GM21786 (cell line): ENCODE measurements at regions not wholly inside any gene's neighbourhood (a gene's known extent, or its start where the extent isn't known, plus 50 kb on each side); places are given as distances from the start of the nearest gene placed in this dataset.
"Not testable (repeated sequence)": the region's sequence is repeated elsewhere in the genome, so short reads cannot be mapped to it uniquely, and the experiment has no call there.

Source experiments
- ATAC-seq: cut with Tn5 transposase; IDR thresholded peaks from one replicate; pipeline ENCODE4 v1.9.1; 2021; ENCODE audit not compliant: unreplicated experiment

DNA sequence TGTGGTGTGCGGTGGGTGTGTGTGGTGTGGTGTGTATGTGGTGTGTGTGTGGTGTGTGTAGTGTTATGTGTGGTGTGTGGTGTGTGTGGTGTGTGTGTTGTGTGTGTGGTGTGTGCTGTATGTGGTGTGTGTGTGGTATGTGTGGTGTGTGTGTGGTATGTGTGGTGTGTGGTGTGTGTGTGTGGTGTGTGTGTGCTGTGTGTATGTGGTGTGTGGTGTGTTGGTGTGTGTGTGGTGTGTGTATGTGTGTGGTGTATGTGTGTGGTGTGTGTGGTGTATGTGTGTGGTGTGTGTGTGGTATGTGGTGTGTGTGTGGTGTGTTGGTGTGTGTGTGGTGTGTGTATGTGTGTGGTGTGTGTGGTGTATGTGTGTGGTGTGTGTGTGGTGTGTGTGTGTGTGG is 144.3 kb downstream of the HSD17B3 start:
- ATAC-seq = no peak

DNA sequence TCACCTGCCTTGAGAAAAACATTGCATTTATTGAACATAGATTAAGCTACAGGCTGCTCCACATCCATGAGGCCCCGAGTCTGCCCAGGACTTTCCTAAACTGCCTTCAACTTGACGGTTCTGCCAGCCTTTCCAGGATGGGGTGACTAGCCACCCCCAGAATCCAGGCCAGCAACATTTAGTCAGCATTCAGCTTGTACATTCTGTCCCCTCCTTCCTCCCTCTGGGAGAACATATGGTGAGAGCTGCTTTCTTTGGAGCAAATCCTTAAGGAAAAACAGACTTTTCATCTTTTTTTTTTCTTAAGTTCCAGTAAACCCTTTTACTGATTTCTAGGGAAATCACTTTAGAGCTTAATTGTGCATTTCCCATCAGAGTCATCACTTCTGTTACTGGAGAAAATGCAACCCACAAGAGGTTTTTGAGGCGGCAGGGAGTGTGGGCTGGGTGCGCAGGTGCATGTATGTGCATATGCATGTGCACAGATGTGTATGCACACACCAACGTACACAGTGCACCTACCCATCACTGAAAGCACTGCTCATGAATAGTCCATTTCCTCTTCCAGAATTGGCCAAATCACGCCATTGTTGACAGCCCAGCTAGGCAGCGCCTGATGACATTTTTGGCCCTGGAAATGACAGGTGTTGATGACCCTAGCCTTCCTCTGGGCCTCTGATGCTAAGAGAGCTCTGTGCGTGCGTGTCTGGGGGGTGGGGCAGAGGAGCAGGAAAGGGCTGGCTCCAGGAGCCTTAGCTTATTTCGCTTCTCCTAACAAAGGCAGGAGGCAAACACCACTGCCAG is 145.6 kb downstream of the HSD17B3 start:
- ATAC-seq = no peak

DNA sequence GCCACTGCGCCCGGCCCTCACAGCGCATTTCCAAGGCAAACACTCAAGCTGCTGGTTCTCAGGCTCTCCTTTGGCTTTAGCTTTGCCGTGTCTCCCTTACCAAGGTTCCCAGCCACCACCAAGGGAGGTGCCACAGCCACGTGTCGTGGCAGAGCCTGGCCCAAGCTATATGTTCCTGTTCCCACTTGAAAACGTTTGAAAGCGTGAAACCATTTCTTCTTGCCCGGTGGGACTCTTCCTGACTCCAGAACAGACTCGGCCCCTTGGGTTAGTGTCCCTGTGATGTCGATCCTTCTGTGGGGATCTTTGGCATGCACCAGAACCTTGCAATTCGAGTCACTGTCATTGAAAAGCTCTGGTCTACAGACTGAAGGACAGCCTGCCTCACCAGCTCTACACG is 147.9 kb downstream of the HSD17B3 start:
- no peak for ATAC-seq

DNA sequence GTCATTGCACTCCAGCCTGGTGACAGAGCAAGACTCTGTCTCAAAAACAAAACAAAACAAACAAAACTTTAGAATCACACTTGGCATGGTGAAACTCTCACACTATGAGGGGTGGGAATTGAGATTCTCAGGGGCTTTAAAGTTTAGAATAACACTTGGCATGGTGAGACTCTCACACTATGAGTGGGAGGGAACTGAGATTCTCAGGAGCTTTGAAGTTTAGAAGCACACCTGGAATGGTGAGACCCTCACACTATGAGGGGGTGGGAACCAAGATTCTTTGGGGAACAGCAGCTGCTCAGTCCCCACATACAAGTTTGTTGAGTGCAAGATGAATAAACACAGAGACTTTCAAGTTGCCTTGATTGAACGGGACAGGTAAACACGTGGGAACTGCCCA is 149.4 kb downstream of the HSD17B3 start:
- no peak for ATAC-seq

DNA sequence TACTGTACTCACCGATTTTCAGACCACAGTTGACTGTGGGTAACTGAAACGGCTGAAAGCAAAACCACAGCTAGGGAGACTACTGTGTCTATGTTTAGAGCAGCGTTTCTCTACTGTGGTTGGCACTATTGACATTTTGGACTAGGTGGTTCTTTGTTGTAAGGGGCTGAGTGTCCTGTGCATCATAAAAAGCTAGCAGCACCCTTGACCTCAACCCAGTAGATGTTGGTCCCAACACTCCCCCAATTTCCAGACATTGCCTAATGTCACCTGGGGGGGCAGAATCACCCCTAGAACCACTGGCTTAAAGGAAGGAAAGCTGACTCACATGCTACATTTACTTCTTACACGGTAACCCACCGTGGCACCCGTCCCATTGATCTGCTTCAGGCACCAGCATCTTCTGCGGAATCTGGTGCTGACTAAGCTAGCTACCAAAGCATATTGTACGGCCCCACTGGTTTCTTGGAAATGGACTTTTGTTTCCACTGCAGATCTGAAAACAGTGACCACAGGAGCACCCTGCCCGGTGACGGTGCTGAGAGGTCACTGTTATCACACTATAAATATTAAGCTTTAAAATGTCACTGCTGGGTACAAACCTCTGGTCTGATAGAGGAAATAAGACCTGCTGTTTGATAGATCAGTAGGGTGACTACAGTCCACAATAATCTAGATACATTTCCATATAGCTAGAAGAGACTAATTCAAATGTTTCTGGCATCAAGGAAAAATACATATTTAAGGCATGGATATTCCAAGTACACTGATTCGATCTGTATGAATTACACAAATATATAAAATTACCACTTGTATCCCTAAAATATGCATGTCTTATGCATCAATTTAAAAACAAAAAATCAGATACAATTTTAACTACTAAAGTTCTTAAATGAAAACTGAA is 151.4 kb downstream of the HSD17B3 start:
- ATAC-seq = peak; percentile 89

DNA sequence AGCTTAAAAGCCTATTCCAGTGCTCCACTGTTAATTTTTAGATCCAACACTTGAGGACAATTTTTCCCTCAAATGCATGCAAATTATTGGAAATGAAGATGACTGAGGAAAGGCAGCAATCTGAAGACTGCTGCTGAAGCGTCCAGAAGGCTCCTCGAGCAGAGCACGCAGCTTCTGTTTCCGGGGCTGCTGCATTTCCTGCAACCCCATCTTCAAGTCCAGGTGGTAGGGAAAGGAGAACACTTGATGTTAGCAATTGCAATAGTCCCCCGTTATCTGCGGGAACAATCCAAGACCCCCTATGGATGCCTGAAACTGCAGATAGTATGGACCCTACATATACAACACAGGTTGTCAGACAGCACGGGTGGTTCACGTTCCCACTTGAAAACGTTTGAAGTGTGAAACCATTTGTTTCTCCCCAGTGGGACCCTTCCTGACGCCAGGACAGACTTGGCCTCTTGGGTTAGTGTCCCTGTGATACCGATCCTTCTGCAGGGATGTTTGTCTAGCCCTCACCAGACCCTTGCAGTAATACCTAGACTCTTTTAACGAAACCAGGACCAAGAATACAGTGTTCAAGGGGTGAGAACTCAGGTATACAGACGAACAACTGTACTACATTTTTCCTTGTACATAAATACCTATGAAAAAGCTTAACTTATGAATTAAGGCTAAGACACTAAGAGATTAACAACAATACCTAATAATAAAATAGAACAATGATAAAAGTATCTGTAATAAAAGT is 152.3 kb downstream of the HSD17B3 start:
- peak; percentile 39 for ATAC-seq

DNA sequence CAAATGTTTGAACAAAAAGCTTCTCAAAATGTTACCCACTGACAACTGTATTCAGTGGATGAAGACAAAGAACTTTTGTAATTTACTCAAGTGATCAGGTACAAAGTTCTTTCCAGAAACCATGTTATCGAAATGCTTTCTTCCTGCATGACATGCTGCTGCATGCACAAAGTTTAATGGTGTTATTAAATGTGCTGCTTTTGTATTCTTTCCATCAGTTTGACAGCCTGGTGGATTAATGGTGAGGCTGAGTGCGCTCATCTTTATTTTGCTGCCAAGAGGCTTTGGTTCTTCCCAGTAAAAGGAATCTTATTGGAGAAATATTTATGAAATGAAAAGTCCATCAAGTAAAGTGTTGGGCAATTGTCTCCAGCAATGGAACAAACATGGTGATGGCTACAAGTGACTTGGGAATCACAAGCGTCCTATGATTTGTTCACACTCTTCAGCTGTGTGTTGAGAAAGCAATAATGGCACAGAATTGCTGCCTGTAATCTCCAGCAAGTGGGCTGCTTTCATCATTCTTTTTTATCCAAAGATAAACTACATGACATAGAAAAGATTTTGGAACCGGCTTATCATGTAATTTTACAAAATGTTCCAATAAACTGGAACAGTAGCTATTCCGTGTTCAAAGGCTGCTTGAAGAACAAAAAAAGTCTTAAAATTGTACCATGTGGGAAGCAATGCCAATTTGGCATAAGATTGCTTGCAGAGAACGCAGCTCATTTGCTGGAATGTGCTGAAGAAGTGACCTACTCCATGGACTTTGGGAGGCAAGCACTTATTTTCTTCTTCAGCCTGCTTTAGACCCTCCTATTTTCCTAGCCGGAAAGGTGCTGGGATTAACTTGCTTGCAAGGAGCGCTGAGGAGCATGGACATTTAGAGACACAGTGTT is 153.1 kb downstream of the HSD17B3 start:
- no peak for ATAC-seq

DNA sequence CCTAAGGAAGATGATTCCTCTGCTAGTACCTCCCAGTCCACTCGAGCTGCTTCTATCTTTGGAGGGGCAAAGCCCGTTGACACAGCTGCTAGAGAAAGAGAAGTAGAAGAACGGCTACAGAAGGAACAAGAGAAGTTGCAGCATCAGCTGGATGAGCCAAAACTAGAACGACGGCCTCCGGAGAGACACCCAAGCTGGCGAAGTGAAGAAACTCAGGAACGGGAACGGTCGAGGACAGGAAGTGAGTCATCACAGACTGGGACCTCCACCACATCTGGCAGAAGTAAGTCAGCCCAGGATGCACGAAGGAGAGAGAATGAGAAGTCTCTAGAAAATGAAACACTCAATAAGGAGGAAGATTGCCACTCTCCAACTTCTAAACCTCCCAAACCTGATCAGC is 154.9 kb downstream of the HSD17B3 start:
- not testable (repeated sequence) for ATAC-seq

DNA sequence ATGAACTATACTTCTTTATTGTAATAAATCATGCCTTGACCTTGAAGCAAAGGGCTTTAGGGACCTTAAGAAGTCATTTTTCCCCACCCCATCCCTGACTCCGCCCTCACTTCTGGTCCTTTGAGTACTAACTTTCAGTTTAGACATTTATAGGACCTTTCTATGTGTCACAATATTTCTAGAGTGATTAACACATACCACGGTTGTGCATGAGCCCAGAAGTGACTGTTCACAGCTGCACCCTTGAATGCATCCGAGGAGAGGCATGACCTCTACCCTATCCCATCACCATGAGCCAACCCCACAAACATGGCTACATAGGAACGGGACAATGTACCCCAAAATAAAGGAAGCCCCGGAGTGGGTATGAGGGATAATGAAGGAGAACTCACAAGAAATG is 160.3 kb downstream of the HSD17B3 start:
- no peak for ATAC-seq

DNA sequence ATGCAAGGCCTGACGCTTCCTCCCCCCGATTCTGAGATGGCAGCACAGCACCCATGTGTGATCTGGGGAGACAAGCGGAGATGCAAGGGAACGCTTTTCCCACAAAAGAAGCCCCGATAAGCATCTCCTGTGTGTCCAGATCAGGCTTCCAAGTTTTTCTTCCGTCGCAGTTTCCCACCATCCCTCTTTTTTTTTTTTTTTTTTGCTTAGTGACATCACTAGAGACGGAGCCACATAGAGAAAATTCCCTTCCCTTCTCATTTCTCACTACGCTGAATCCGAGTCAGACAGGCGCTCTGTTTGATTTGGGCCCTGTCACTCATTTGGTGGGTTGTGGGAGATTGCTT is 160.9 kb downstream of the HSD17B3 start:
- no peak for ATAC-seq

DNA sequence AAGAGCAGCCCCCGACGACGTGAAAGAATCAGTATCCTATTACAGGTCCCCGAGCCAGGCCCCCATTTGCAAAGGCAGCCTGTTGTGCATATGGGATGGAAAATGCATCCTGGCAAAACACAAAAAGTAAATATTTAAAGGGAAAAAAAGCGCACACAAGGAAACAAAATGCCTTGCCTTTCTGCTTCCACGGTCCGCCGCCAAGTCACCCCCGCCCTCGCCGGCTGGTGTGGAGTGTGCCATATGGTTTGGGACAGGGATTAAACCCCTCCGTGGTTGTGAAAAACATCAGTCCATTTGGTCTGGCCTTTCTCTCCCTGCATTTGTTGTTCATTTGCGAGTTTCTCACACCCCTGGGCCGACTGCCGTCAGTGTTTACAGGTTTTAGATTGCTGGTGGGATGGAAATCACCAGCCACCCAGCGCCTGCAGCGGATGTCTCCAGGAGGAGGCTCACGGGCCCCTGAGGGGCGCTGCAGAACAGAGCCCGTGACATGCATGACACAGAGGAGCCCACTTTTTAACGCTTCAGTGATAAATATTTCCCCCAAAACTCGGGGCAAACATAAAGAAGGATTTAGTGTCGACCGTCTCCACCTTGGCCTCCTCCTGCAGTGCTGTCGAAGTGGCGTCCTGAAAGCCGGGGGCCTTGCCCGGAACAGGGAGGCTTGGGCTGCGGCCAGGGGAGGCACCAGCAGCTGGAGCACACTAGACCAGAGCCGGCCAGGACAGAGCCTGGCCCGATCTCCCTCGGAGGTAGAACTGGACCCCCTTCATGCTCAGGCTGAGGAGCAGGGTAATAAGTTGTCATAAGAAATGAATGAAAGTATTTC is 161.5 kb downstream of the HSD17B3 start:
- ATAC-seq = no peak

DNA sequence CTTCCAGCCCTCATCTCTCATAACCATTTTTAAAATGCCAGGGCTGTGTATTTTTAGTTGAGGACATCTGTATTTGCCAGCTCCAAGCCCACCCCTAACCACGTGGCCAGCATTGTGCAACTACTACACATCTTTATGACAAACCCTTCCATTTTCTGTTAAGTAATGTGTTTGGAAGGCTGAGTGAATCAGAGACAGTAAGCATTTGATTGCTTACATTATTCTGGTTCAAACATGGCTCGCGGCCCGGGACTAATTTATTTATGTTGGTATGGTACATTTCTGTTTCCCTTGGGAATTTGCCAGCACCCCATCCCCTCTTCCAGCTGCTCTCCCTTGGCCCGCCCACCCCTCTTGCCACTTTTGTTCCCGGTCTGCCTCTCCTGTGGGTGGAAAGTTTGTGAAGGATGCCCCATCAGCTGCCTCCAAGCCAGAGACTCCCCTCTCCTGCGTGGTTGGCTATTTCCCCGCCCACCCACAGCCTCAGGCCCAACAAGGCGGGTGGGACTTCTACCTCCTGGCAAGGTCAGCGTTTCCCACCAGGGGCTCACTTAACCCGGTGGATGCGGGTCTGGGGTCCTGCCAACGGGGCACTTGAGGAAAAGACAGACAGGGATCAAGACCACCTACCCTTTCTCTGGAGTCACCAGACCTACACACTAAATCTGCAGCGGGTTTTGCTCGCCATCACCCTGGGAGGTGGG is 162.2 kb downstream of the HSD17B3 start:
- ATAC-seq = no peak

DNA sequence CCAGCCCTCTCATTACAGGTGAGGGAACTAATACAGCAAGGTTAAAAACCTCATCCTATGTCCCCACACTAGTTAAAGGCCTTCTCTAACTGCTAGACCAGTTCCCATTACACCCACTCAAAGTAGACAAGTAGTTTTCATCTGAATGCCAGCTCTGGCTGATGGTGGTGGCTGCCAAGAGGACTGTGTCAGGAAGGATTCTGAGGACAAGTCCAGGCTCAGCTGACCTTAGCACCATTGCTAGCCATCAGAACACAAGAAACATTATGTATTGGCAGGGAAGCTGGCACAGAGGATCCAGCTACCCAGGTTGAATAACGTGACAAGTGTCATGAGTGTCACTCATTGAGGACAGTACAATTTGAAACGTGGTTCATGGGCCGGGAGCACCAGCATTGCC is 163.4 kb downstream of the HSD17B3 start:
- ATAC-seq = no peak

DNA sequence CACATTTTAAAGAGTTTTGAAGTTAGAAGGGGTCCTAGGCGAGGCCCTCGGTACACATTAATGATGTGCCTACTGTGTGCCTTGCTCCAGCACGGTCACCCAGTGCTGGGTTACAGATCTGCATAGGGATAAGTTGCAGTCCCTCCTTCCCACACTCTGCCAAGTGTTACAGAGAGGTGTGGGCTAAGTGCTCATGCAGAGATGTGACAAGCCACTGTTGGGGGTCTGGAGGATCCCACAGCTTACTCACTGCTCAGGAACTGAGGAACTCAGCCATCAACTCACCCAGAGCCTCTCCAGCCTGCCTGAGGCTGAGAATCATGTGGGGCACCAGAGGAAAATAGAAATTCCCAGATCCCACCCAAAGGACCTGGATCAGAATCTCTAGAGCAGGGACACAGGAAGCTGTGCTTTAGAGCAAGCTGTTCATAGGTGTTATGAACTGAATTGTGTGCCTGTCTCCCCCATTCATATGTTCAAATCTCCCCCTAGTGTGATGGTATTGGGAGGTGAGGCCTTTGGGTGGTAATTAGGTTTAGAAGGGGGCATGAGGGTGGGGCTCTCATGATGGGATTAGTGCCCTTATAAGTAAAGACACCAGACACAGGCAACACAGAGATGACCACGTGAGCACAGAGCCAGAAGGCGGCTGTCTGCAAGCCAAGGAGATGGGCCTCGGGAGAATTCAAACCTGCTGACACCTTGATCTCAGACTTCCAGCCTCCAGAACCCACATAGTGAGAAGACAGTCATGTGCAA is 164.1 kb downstream of the HSD17B3 start:
- ATAC-seq = peak; percentile 37

DNA sequence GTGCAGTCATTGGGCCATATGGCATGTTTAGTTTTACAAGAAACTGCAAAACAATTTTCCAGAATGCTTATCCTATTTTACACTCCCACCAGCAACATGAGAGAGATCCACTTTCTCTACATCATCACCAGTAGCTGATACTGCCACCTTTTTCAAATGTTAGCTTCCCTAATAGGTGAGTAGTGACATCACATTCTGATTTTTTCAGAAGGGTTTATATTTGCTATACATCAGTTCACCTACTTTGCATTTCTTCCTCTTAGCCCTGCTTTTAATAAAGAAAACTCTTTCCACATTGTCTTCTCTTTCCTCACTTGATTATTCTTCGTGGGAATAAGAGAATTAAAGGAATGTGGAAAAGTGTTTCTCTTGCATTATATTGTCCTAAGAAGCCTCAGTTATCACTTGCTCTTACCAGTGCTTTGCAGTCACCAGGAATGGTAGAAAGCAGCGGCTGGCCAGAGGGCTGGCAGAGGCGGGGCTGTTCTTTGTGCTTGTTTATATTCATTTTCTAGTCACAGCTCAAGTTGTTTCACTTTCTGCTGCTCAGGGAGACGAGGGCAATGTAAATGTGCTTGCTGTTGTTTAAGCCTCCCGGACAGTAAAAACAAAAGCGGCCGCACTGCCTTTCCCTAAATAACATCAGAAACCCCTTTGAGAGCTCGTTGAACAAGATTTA is 164.8 kb downstream of the HSD17B3 start:
- peak; percentile 97 for ATAC-seq

DNA sequence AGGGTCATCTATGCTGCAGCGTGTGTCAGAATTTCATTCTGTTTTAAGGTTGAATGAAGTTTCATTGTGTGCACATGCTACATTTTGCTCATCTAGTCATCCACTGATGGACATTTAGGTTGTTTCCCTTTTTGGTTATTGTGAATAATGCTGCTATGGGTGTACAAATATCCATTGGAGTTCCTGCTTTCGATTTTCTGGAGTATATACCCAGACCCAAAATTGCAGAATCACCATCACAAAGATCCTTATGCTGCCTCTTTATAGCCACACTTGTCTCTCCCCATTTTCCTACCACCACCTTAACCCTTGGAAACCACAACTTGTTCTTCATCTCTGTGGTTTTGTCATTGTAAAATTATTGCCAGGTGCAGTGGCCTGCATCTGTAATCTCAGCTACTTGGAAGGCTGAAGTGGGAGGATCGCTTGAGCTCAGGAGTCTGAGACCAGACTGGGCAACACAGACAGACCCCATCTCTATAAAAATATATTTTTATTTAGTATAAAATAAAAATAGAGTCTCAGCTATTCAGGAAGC is 166.2 kb downstream of the HSD17B3 start:
- no peak for ATAC-seq

DNA sequence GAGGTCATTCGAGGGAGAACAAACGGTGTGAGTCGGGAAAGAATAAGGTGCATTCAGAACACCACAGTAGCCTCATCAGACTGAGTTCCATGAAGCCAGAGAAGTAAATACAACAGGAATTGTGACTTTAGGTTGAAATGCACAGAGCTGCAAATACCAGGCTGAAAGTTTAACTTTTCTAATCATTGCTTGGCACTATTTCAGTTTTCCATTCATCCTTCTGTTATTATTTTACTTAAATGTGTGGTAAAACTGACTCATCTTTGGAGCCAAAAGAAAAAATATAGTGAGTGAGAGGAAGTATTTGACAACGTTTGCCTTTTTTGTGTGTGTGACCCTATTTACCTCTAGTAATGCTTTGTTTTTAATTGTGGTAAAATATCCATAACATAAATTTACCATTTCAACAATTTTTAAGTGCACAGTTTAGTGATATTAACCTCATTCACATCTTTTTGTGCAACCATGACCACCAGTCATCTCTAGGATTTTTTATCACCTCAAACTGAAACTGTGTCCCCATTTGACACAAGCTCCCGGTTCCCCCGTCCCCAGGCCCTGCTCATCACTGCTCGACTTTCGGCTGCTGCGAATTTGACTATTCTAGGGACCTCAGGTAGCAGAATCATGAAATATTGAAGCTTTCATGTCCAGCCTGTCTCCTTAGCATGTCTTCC is 166.8 kb downstream of the HSD17B3 start:
- ATAC-seq = no peak
